ENCODE measurements at regions not wholly inside any gene's neighbourhood (a gene's known extent, or its start where the extent isn't known, plus 50 kb on each side); places are given as distances from the start of the nearest gene placed in this dataset.

DNA sequence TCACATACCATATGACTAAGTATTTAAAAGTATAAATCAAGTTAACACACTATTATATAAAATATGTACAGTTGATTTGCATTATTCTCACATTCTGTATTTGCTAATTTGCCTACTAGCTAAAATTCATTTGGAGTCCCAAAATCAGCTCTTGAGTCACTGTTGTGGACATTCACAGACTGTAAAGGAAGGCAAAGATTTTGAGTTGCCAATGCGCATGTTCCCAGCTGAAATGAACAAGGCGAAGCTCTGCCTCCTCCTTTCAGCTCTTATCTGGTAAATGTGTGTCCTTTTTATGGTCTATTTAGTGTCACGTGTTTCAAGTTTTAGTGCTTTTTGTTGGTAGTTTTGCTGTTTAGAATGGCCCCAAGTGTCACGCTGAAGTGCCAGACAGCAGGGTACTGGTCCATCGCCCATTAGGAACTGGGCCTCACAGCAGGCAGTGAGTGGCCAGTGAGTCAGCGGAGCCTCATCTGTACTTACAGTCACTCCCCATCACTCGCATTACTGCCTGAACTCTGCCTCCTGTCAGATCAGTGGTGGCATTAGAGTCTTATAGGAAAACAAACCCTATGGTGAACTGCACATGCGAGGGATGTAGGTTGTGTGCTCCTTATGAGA lies 87.2 kb upstream of the ADTRP start:
- TF ChIP-seq, protein P1, sequence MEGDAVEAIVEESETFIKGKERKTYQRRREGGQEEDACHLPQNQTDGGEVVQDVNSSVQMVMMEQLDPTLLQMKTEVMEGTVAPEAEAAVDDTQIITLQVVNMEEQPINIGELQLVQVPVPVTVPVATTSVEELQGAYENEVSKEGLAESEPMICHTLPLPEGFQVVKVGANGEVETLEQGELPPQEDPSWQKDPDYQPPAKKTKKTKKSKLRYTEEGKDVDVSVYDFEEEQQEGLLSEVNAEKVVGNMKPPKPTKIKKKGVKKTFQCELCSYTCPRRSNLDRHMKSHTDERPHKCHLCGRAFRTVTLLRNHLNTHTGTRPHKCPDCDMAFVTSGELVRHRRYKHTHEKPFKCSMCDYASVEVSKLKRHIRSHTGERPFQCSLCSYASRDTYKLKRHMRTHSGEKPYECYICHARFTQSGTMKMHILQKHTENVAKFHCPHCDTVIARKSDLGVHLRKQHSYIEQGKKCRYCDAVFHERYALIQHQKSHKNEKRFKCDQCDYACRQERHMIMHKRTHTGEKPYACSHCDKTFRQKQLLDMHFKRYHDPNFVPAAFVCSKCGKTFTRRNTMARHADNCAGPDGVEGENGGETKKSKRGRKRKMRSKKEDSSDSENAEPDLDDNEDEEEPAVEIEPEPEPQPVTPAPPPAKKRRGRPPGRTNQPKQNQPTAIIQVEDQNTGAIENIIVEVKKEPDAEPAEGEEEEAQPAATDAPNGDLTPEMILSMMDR (IDR thresholded peaks at IDR 0.05), result no peak
- TF ChIP-seq POLR2A (IDR thresholded peaks at IDR 0.05) (no peak), POLR2AphosphoS5 (IDR thresholded peaks at IDR 0.05) (no peak), EP300 (IDR thresholded peaks at IDR 0.05) (no peak)
